Activated naive CD4-positive, alpha-beta T cell treated with anti-CD3 and anti-CD28 coated beads, Interleukin-2, amount 50 U/mL, for 16 hours (primary cell): ENCODE measurements at regions not wholly inside any gene's neighbourhood (a gene's known extent, or its start where the extent isn't known, plus 50 kb on each side); places are given as distances from the start of the nearest gene placed in this dataset.
"Not testable (repeated sequence)": the region's sequence is repeated elsewhere in the genome, so short reads cannot be mapped to it uniquely, and the experiment has no call there.

Experiments
- DNase-seq: peaks from one replicate; pipeline ENCODE4 v3.0.0-alpha.2; 2020

DNA sequence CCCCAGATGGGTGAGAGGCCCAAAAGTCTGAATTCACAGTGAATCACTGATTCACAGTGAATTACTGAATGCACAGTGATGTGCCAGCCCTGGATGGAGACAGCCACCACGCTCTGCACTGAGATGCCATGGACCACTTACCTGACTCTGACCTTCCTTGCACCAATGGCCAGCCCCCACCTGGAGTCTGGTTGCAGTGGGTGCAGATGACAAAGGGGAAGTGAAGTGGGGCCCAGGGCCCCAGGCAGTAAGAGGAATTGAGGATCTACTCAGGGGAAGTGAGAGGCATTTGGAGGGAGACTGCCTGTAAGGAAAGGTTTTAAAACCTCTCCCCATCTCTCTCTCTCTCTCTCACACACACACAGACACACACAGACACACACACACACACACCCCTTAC lies 412.1 kb downstream of the CYLC2 start:
- DNase-seq: no peak

DNA sequence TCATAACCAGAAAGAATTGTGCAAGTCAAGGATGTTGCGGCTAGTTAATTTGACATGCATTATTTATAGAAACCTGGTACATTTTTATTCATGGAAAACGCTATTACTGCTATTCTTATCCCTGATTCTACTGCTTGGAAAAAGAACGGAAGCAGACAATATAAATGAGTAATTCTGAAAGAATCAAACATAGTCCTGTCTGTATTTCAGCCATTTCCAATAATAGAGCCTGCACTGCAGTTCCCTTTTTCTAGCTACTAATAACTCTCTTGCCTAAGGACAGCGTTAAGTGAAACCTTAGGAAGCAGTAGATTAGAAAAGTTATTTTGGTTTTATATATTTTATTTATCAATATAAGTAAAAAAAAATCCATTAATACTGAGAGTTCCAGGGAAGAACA lies 414.9 kb downstream of the CYLC2 start:
- no peak for DNase-seq

DNA sequence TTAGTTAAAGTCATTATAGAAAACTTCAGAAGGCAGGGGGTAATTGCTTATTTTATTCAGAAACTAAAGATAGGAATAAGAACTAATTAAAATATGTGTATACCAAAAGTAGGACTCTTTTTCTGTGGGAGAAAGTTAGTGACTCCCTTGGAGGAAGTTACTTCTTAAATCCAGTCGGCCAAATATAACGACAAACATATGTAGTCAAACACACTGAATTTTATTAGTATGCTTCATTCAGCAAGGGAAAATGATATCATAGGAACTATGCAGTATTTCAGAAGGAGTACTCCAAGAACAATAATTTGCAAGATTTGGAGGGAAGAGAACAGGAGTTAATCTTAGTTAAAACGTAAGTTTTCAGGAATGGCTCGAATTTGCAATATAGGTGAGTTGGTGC lies 432.6 kb downstream of the CYLC2 start:
- DNase-seq: no peak

DNA sequence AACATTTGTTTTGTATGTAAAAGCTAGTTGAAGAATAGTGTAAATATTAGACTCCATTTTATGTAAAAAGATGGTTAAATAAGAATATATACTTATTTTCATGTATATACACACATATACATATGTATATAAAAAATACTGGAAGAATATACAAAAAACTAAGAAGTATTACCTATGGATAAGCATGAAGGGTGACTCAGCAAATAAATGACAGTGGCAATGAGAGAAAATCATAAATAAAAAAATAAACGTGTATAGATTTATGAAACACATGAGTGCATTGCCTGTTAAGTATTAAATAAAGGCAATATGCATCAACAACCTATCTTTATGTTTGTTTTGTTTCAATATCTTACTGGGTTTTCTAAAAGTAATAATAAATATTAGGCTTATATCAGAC lies 435.3 kb downstream of the CYLC2 start:
- no peak for DNase-seq

DNA sequence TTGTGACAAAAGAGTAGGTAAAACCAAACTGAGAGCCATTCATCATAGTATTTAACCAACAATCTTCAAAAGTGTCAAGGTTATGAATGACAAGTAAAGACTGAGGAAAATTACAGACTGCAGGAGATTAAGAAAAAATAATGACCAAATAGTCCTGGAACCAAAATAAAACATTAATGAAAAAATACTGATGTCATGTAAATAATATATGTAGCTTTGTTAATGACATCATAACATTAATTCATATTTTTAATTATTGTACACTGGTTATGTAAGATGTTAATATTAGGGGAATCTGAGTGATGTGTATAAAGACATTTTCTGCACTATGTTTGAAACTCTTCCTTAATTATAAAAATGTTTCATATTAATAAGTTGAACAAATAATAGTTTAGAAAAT lies 436.7 kb downstream of the CYLC2 start:
- DNase-seq: no peak

DNA sequence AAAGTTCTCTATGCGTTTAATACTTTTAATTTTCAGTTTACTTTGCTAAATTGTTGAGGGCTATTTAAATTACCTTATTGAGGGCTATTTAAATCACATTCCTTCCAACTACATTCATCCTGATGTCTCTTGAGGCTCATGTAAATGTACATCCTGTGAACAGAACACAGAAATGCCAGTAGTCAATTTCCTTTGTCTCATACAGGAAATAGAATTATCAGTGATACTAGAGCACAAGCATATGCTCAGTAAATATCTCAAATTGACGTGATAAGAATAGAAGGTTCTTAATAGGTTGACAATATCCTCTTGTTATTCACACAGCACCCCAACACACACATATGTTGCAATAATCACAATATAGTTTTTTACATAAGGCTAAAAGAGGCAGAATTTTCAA lies 449.0 kb downstream of the CYLC2 start:
- DNase-seq: no peak

DNA sequence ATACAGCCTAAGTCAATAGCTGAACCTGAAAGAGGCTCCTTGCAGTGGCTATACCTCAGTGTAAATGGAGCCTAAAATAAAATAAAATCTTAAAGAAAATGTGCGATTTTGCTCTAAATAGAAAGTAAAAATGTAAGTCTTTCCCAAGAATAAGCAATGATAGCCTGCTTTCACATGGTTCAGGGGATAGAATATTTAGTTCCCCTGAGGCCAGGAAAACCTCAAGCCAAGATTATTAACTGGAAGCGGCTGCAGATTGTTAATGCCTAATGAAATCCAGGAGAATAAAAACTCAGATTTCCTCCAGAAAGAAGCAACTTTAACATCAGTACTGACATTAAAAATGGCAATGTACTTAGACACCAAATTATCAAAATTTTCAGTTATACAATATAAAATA lies 463.7 kb downstream of the CYLC2 start:
- no peak for DNase-seq

DNA sequence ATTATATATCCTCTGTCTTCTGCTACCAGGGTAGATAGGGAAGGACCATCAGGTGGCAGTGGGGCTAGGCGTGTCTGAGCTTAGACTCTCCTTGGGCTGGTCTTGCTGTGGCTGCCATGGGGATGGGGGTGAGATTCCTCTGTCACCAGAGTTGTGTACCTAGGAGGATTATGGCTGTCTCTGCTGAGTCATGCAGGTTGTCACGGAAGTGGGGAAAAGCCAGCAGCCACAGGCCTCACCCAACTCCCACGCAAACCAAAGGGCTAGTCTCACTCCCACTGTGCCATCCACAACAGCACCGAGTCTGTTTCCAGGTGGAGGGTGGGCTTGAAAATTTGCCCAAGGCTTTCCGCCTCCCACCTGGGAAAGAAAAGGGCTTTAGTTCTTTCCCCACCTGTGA lies 476.1 kb downstream of the CYLC2 start:
- DNase-seq: no peak

DNA sequence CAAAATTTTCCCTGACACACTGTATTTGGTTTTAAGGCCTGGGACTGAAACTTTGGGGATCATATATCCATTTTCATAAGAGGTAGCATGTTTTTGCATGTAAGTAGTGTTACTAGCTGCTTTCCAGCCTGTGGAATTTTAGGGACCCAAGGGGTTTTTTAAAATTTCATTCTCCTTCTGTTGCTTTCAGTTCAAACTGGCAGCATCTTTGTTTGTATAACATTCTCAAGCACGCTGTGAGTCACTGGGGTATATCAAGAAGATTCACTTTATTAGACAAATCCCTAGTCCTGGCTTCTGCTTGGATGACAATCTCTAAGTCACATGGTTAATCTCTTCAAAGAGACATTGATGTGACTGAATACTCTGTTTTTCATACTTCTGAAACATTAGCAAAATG lies 479.0 kb downstream of the CYLC2 start:
- DNase-seq: no peak

DNA sequence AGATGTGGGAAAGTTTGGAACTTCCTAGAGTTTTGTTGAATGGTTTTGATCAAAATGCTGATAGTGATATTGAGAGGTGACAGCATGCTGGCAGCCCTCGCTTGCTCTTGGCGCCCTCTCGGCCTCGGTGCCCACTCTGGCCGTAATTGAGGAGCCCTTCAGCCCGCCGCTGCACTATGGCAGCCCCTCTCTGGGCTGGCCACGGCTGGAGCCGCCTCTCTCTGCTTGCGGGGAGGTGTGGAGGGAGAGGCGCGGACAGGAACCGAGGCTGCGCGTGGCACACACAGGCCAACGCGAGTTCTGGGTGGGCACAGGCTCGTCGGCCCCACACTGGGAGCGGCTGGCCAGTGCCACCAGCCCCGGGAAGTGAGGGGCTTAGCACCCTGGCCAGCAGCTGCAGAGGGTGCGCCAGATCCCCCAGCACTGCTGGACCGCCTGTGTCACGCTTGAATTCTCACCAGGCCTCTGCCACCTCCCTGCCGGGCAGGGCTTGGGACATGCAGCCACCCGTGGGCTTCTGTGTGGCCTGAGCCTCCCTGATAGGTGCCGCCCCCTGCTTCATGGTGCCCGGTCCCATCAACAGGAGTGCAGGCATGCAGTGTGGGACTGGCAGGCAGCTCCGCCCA lies 488.5 kb downstream of the CYLC2 start:
- DNase-seq: no peak

DNA sequence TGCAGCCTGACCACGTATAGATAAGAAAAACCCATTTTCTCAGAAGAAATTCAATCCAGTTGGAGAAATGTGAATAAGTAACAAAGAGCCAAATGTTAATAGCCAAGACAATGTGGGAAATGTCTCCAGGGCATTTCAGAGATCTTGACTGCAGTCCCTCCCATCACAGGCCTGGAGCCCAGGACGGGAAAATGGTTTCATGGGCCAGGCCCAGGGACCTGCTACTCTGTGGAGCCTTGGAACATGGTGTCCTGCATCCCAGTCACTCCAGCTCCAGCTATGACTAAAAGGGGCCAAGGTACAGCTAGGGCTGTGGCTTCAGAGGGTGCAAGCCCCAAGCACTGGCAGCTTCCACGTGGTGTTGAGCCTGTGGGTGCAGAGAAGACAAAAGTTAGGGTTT lies 490.0 kb downstream of the CYLC2 start:
- DNase-seq: no peak

DNA sequence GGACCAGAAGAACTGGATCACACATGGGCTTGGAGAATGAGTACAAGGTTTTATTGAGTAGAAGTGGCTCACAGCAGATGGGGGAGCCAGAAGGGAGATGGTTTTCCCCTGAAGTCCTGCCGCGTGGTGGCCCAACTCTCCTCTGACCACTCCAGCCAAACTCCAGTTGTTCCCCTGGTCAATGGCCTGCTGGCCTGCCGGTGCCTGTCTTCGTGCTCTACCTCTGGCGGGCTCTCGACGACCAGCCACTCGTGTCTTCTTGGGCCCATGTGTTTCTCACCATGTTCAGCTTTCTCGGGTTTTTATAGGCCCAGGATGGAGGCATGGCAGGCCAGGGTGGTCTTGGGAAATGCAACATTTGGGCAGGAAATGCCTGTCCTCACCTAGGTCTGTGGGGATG lies 519.6 kb downstream of the CYLC2 start:
- DNase-seq: no peak

DNA sequence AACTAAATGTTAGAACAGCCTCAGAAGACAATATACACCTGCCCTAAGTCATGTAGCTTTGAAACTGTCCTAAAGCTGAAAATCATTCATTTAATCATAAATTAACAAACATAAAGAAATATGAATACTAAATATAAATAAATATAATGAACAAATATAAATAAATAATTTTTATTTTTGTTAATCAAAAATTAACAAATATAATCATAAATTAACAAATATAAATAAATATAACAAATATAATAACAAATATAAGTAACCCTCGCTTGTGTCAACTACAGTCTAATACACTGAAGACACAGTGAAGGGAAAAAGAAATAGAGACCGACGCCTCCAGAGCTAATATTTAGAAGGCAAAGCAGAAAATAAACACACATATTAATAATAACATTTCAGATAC lies 527.3 kb downstream of the CYLC2 start:
- DNase-seq: no peak

DNA sequence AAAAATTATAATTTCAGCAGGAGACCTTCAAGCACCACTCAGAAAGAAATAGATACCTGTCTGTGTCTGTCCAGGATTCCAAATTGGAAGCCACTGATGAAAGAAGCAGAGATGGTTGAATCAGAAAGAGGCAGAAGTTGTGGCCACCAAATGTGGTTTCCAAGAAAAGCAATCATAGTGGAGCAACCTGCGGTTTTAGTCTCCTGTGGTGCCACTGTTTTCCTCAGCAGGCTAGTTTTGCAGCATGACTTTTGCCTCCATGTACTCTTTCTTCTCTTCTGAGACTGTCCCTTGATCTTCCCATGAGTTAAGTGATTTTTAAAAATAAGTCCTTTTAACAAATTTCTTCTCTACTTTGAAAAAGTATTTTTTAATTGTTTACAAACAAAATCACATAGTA lies 535.8 kb downstream of the CYLC2 start:
- no peak for DNase-seq

DNA sequence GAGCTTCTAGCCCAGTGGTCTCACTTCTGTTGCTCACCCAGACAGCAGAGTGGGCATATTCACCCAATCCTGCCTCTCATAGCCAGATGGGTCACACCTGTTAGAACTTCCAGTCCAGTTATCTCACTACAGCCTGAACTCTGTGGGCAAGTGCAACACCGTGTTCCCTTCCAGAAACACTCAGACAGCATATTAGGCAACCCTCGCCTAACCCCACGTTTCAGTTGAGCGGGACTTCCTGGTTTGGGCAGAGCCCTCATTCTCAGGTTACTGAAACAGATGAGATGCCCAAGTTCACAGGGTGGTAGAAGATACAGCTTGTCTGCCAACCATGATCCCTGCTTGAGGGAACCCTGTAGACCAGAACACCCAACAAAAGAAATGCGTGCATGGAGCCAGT lies 538.2 kb downstream of the CYLC2 start:
- no peak for DNase-seq

DNA sequence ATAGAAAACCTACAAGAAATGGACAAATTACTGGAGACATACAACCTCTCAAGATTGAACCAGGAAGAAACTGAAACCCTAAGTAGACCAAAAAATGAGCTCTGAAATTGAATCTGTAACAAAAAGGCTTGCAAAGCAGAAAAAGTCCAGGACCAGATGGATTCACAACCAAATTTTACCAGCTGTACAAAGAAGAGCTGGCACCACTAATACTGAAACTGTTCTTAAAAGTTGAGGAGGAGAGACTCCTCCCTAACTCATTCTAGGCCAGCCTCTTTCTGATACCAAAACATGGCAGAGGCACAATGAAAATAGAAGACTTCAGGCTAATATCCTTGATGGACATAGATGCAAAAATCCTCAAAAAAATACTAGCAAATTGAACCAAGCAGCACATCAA lies 542.3 kb downstream of the CYLC2 start:
- DNase-seq: no peak

DNA sequence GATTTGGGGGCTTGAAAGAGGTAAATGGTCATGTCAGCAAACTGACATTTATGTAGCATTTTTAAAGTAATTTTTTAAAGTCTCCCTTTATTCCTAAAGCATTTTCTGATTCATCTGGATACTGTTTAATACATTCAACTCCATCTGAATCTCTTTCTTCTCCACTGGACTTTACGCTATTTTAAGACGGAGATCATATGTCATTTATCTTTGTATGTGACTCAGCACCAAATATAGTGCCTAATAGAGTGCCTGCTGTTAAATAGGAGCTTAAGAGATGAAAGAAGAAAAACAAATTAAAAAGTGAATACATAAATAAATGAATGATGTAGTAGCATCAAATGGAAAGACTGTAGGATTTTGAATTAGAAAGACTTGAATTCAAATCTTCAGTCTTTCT lies 548.8 kb upstream of the SMC2 start:
- no peak for DNase-seq

DNA sequence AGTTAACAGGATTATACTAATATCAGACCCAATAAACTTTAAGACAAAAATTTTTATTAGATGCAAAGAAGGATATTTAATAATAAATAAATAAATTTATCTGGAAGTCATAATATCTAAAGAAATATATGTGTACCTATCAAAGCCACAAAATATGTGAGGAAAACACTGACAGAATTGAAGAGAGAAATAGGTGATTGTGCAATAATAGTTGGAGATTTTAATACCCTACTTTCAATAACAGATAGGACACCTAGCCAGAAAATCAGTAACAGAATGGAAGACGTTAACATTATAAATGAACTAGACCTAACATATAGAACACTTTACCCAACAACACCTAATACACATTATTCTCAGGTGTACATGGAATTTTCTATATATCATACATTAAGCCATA lies 541.4 kb upstream of the SMC2 start:
- no peak for DNase-seq

DNA sequence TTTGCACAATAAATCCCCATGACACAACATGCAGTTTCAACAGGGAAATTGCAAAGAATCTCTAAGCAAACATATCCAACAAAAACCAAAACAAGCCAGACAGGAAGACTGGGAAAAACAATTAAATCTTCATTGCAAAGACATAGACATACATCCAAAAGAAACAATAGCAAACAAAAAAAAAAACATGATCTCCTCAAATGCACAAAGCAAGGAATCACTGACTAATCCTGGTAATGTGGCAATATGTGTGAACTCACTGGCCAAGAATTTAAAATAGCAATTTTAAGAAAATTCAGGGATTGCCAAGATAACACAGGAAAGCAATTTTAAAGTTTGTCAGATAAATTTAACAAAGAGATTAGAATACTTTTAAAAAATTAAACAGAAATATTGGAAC lies 520.1 kb upstream of the SMC2 start:
- DNase-seq: no peak

DNA sequence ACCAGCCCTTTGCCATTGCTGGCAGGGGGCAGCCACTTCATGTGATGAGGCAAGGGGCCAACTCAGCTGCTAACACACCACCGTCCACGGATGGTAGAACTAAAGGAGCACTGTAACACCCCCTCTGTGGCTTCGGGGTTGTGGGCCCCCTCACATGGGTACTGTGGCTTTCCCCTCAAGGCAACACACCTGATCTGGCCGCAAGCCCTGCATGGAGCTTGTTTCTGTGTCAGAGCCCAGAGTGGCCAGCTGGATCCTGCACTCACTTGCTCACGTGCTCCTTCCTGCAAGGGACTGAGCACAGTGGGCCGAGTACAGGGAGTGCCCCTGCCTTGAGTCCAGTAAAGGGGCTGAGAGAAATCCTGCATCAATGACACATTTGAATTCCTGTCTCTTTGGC lies 507.4 kb upstream of the SMC2 start:
- DNase-seq: no peak

DNA sequence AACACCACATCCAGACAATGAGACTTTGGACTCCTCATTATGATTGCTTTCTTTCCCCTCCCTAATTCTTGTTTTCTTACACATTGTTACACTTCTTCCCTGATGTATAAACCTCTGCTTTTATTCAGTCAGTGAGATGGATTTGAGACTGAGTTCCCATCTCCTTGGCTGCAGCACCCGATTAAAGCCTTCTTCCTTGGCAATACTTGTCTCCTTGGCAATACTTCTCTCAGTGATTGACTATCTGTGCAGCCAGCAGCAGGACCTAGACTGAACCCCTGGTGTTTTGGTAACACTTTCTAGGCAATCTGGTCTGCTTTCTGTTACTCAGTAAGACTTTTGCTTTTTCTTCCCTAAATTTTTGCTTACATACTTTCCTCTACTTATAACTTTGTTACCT lies 492.8 kb upstream of the SMC2 start:
- DNase-seq: no peak

DNA sequence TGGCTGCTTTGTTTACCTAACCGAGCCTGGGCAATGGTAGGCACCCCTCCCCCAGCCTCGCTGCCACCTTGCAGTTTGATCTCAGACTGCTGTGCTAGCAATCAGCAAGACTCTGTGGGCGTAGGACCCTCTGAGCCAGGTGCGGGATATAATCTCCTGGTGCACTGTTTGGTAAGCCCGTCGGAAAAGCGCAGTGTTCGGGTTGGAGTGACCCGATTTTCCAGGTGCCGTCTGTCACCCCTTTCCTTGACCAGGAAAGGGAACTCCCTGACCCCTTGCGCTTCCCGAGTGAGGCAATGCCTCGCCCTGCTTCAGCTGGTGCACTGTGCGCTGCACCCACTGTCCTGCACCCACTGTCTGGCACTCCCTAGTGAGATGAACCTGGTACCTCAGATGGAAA lies 482.2 kb upstream of the SMC2 start:
- DNase-seq: not testable (repeated sequence)

DNA sequence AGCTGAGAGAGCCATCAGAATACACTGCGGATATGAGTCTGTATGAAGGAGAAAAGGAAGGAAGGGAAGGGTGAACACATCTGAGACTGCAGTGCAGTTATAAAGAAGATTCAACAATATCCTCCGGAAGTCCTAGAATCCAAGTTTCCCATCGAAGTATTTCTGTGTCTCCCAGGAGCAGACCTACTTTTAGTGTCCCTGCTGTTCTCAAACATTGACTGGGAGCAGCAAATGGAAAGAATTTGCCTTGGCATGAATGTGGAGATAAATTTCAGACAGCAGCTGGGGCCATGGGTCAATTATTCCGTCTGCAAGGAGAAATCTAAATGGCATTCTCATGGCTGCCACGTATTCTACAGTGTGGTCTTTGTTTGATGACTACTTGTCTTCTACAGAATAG lies 478.1 kb upstream of the SMC2 start:
- DNase-seq: no peak

DNA sequence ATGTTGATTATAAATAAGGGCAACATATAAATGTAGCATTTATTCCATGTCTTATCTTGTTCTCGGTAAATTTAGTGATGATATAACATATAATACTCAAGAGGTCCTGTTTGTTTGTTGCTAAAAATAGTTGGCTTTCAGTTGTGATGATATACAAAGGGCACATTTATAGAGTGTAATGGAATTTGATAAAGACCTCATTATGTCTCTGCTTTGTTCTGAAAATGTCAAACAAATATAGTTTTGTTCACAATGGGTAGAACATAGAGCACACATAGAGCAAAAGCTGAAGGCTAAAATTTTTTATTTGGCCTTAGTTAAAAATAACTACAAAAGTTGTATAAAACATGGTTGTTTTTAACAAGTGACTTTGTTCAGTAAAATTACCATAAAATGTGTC lies 477.1 kb upstream of the SMC2 start:
- no peak for DNase-seq

DNA sequence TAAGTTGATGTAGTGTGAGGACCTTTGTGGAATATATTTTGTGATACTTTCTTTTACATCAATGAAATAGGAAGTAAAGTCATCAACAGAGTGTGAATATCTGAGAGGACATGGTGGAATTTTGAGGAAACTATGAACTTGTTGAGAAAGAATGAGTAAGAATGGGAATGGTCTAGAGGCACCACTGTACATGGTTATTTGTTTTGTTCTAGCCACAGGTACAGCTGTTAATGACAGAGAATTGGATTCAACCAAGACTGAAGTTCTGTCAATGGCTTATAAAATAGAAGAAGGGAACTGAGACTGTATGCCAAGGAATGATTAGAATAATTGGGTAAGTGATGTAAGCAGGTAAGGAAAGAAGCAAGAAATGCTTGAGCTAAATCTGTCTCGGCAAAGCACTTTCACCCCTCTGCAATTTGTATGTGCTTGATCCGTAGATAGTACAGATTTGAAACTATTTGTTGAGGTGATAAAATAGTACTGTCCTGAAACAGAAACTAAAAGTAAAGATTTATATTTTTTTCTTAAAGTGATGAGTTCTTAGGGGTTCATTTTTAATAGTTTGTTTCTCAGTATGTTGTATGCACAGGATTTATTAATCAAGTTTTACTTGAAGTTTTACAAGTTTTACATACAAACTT lies 468.8 kb upstream of the SMC2 start:
- DNase-seq: no peak

DNA sequence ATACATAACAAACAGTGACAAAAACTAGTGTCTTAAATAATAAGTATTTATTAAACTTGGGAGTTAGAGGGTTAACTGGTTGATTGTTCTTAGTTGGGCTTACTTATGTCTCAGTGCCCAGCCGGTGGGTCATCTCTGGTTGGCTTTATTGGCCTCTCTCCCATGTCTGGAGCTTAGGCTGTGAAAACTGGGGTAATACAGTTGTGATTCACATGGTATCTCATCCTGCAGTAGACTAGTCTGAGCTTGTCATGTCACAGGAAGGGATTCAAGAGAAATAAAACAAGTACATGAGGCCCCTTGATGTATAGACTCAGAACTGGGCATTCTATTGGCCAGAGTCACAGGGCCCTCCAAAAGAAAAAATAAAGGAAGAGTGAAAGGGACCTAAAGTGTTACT lies 466.4 kb upstream of the SMC2 start:
- DNase-seq: no peak
